Hepatocyte (in vitro differentiated cells): ENCODE measurements at regions not wholly inside any gene's neighbourhood (a gene's known extent, or its start where the extent isn't known, plus 50 kb on each side); places are given as distances from the start of the nearest gene placed in this dataset.

Experiments
- EZH2 ChIP-seq: fragments of 200-600 bp; sonication (generic); IDR thresholded peaks from 2 replicates; pipeline ENCODE4 v1.6.1; 2016; ENCODE audit warnings: antibody characterized with exemption, mild to moderate bottlenecking, borderline replicate concordance
- EZH2phosphoT487 ChIP-seq: fragments of 200-600 bp; sonication (generic); IDR thresholded peaks from one replicate; pipeline ENCODE4 v1.6.1; 2018; ENCODE audit warnings: antibody characterized with exemption, mild to moderate bottlenecking, low read depth, moderate library complexity; ENCODE audit not compliant: unreplicated experiment, severe bottlenecking
- TF ChIP-seq, protein P1 (sequence below): fragments of 200-600 bp; sonication (generic); IDR thresholded peaks from 2 replicates; pipeline ENCODE4 v1.5.1; 2016; ENCODE audit warnings: antibody characterized with exemption, mild to moderate bottlenecking; ENCODE audit not compliant: poor library complexity

DNA sequence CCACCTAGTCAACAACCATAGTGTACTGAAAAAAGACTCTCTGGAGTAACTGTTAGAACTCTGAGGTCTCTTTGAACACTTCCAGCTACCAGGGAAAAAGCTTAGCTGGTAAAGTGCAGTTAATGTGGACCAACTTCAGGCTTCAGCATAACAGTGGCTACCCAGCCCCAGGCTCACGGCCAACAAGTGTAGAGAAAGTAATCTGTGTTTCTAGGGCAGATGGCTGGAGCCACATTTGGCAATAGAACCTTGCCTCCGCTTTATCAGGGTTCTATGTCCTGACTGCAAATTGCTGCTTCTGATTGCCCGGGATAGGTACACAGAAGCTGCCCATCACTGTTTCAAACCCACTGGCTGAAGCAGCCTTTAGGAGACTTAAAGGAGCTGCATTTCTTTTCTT, 76.0 kb upstream of the SIMC1 start:
- TF ChIP-seq, protein P1, sequence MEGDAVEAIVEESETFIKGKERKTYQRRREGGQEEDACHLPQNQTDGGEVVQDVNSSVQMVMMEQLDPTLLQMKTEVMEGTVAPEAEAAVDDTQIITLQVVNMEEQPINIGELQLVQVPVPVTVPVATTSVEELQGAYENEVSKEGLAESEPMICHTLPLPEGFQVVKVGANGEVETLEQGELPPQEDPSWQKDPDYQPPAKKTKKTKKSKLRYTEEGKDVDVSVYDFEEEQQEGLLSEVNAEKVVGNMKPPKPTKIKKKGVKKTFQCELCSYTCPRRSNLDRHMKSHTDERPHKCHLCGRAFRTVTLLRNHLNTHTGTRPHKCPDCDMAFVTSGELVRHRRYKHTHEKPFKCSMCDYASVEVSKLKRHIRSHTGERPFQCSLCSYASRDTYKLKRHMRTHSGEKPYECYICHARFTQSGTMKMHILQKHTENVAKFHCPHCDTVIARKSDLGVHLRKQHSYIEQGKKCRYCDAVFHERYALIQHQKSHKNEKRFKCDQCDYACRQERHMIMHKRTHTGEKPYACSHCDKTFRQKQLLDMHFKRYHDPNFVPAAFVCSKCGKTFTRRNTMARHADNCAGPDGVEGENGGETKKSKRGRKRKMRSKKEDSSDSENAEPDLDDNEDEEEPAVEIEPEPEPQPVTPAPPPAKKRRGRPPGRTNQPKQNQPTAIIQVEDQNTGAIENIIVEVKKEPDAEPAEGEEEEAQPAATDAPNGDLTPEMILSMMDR = no peak
- no peak for TF ChIP-seq EZH2
- no peak for TF ChIP-seq EZH2phosphoT487
